ENCODE measurements at regions not wholly inside any gene's neighbourhood (a gene's known extent, or its start where the extent isn't known, plus 50 kb on each side); places are given as distances from the start of the nearest gene placed in this dataset.

GRCh38 chr6:62903266-62903665, 308.0 kb upstream of the FKBP1C start:
- Histone ChIP-seq H3K4me2 (ENCODE audit: low read length) (no peak overlapping the region), H3F3A (ENCODE audit: insufficient read depth, low read length) (no peaks in the 10 kb centered on the region), H3K4me1 (ENCODE audit: insufficient read depth, low read length, severe bottlenecking) (no peaks in the 10 kb centered on the region), H3K36me3 (ENCODE audit: insufficient read depth, low read length) (no peaks in the 10 kb centered on the region), H3K27me3 (ENCODE audit: insufficient read depth, low read length) (no peaks in the 10 kb centered on the region), H3K9me3 (ENCODE audit: low read length) (no peaks in the 10 kb centered on the region), H3K9ac (ENCODE audit: low read length) (no peak overlapping the region), H3K4me3 (ENCODE audit: low read depth, low read length, poor library complexity, severe bottlenecking) (no peak overlapping the region), H3K9me2 (ENCODE audit: low read depth, low read length) (no peaks in the 10 kb centered on the region), H2AFZ (ENCODE audit: low read length) (no peak overlapping the region), H3K27ac (ENCODE audit: low read depth, low read length, poor library complexity, severe bottlenecking) (no peak overlapping the region), H4K20me1 (ENCODE audit: insufficient read depth, low read length) (no peaks in the 10 kb centered on the region), H3K79me2 (ENCODE audit: insufficient read depth, low read length) (no peaks in the 10 kb centered on the region)
- no peak for TF ChIP-seq EZH2 (IDR thresholded peaks at IDR 0.05; ENCODE audit: borderline replicate concordance, low read length)
- TF ChIP-seq, protein P1, sequence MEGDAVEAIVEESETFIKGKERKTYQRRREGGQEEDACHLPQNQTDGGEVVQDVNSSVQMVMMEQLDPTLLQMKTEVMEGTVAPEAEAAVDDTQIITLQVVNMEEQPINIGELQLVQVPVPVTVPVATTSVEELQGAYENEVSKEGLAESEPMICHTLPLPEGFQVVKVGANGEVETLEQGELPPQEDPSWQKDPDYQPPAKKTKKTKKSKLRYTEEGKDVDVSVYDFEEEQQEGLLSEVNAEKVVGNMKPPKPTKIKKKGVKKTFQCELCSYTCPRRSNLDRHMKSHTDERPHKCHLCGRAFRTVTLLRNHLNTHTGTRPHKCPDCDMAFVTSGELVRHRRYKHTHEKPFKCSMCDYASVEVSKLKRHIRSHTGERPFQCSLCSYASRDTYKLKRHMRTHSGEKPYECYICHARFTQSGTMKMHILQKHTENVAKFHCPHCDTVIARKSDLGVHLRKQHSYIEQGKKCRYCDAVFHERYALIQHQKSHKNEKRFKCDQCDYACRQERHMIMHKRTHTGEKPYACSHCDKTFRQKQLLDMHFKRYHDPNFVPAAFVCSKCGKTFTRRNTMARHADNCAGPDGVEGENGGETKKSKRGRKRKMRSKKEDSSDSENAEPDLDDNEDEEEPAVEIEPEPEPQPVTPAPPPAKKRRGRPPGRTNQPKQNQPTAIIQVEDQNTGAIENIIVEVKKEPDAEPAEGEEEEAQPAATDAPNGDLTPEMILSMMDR (IDR thresholded peaks at IDR 0.05; ENCODE audit: low read length) = no peak

DNA sequence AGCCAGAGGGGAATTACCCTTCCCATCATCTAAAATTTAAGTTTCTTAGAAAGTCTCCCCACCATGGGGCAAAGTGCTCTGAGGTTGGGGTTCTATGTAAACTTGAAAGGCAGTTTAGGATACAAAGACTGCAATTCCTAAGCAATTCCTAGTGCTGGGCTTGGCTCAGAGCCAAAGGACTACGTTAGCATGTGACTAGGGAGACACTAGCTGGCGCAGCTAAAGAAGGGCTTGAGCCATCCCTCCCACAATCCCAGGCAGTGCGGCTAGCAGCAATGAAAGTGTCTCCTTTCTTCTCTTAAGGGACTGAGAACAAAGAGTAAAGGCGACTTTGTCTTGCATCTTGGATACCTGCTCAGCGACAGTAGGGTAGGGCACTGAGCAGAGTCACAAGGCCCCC, 306.6 kb upstream of the FKBP1C start:
- H3F3A ChIP-seq (ENCODE audit: insufficient read depth, low read length) = no peaks in the 10 kb centered on the region
- no peaks in the 10 kb centered on the region for H4K20me1 ChIP-seq (ENCODE audit: insufficient read depth, low read length)
- no peaks in the 10 kb centered on the region for H3K9me2 ChIP-seq (ENCODE audit: low read depth, low read length)
- no peaks in the 10 kb centered on the region for H3K9me3 ChIP-seq (ENCODE audit: low read length)
- H3K27me3 ChIP-seq (ENCODE audit: insufficient read depth, low read length) = no peaks in the 10 kb centered on the region
- no peaks in the 10 kb centered on the region for H3K79me2 ChIP-seq (ENCODE audit: insufficient read depth, low read length)
- no peak overlapping the region for H3K27ac ChIP-seq (ENCODE audit: low read depth, low read length, poor library complexity, severe bottlenecking)
- TF ChIP-seq, protein P1 (IDR thresholded peaks at IDR 0.05; ENCODE audit: low read length) = no peak
- TF ChIP-seq EZH2 (IDR thresholded peaks at IDR 0.05; ENCODE audit: borderline replicate concordance, low read length) = no peak
- no peak overlapping the region for H2AFZ ChIP-seq (ENCODE audit: low read length)
- H3K36me3 ChIP-seq (ENCODE audit: insufficient read depth, low read length) = no peaks in the 10 kb centered on the region
- no peaks in the 10 kb centered on the region for H3K4me1 ChIP-seq (ENCODE audit: insufficient read depth, low read length, severe bottlenecking)
- H3K9ac ChIP-seq (ENCODE audit: low read length) = no peak overlapping the region
- H3K4me2 ChIP-seq (ENCODE audit: low read length) = no peak overlapping the region
- no peak overlapping the region for H3K4me3 ChIP-seq (ENCODE audit: low read depth, low read length, poor library complexity, severe bottlenecking)

- H3K27me3 ChIP-seq (ENCODE audit: insufficient read depth, low read length) = no peaks in the 10 kb centered on the region
- H3K36me3 ChIP-seq (ENCODE audit: insufficient read depth, low read length) = no peaks in the 10 kb centered on the region
- no peaks in the 10 kb centered on the region for H3K4me1 ChIP-seq (ENCODE audit: insufficient read depth, low read length, severe bottlenecking)
- H2AFZ ChIP-seq (ENCODE audit: low read length) = no peak overlapping the region
- no peak for TF ChIP-seq EZH2 (IDR thresholded peaks at IDR 0.05; ENCODE audit: borderline replicate concordance, low read length)
- TF ChIP-seq, protein P1 (IDR thresholded peaks at IDR 0.05; ENCODE audit: low read length) = no peak
- no peak overlapping the region for H3K9ac ChIP-seq (ENCODE audit: low read length)
- H3K79me2 ChIP-seq (ENCODE audit: insufficient read depth, low read length) = no peaks in the 10 kb centered on the region
- no peaks in the 10 kb centered on the region for H4K20me1 ChIP-seq (ENCODE audit: insufficient read depth, low read length)
- H3F3A ChIP-seq (ENCODE audit: insufficient read depth, low read length) = no peaks in the 10 kb centered on the region
- no peaks in the 10 kb centered on the region for H3K9me3 ChIP-seq (ENCODE audit: low read length)
- H3K27ac ChIP-seq (ENCODE audit: low read depth, low read length, poor library complexity, severe bottlenecking) = no peak overlapping the region
- no peaks in the 10 kb centered on the region for H3K9me2 ChIP-seq (ENCODE audit: low read depth, low read length)
- H3K4me2 ChIP-seq (ENCODE audit: low read length) = no peak overlapping the region
- H3K4me3 ChIP-seq (ENCODE audit: low read depth, low read length, poor library complexity, severe bottlenecking) = no peak overlapping the region
Measured at GRCh38 chr6:62914530-62914929, 296.7 kb upstream of the FKBP1C start.
